GM21619 (cell line): ENCODE measurements at regions not wholly inside any gene's neighbourhood (a gene's known extent, or its start where the extent isn't known, plus 50 kb on each side); places are given as distances from the start of the nearest gene placed in this dataset.

Source experiments
- ATAC-seq: cut with Tn5 transposase; IDR thresholded peaks from one replicate; pipeline ENCODE4 v1.9.1; 2021; ENCODE audit not compliant: unreplicated experiment

- peak; percentile 63 for ATAC-seq
These were observed 268.4 kb upstream of the NPVF start for GRCh38 chr7:25496476-25497368.

- no peak for ATAC-seq
These were observed 272.2 kb upstream of the NPVF start for GRCh38 chr7:25500393-25500921.

- ATAC-seq, result no peak
These were observed 275.0 kb upstream of the NPVF start for GRCh38 chr7:25503306-25503705.

- no peak for ATAC-seq
These were observed 283.9 kb upstream of the NPVF start for GRCh38 chr7:25512061-25512687.

- no peak for ATAC-seq
These were observed 287.5 kb upstream of the NPVF start for GRCh38 chr7:25515633-25516275.

- no peak for ATAC-seq
These were observed 289.6 kb upstream of the NPVF start for GRCh38 chr7:25517906-25518305.

GRCh38 chr7:25520017-25520416 lies 291.7 kb upstream of the NPVF start:
- ATAC-seq, result no peak

- ATAC-seq, result no peak
These were observed 292.2 kb upstream of the NPVF start for GRCh38 chr7:25520516-25520915.

GRCh38 chr7:25521236-25521635 lies 292.9 kb upstream of the NPVF start:
- no peak for ATAC-seq

- ATAC-seq, result no peak
These were observed 294.4 kb upstream of the NPVF start for GRCh38 chr7:25522727-25523126.

GRCh38 chr7:25527665-25528170 lies 299.4 kb upstream of the NPVF start:
- no peak for ATAC-seq

GRCh38 chr7:25529320-25529719 lies 301.0 kb upstream of the NPVF start:
- ATAC-seq, result no peak

GRCh38 chr7:25536851-25537250 lies 308.6 kb upstream of the NPVF start:
- no peak for ATAC-seq

- no peak for ATAC-seq
These were observed 309.5 kb upstream of the NPVF start for GRCh38 chr7:25537662-25538375.

- ATAC-seq, result no peak
These were observed 313.0 kb upstream of the NPVF start for GRCh38 chr7:25541094-25541821.

GRCh38 chr7:25541877-25542276 lies 313.6 kb upstream of the NPVF start:
- ATAC-seq, result no peak

GRCh38 chr7:25543210-25543609 lies 314.9 kb upstream of the NPVF start:
- ATAC-seq, result no peak

- ATAC-seq, result no peak
These were observed 315.5 kb upstream of the NPVF start for GRCh38 chr7:25543798-25544197.

GRCh38 chr7:25544254-25544653 lies 316.0 kb upstream of the NPVF start:
- no peak for ATAC-seq
